PC-9 (cell line): ENCODE measurements at regions not wholly inside any gene's neighbourhood (a gene's known extent, or its start where the extent isn't known, plus 50 kb on each side); places are given as distances from the start of the nearest gene placed in this dataset.
A peak's percentile ranks its signal among the peaks of the same experiment; 100 is the strongest.

Experiments
- BruUV-seq: library from RNA; stranded (reverse); fragments of 400-500 nt; replicated peaks from 2 replicates; lab custom pipeline; 2021; lab: Mats Ljungman, UMichigan
- CTCF ChIA-PET: fragments of 300-600 bp; sonication (Branson Sonifier 250); formaldehyde crosslinking; loops from one replicate; lab custom pipeline; 2022; ENCODE audit warnings: antibody characterized with exemption; lab: Charles Lee
- POLR2A ChIA-PET: fragments of 300-600 bp; sonication (Branson Sonifier 250); formaldehyde crosslinking; loops from one replicate; lab custom pipeline; 2022; ENCODE audit warnings: antibody characterized with exemption; ENCODE audit not compliant: unreplicated experiment; lab: Charles Lee
- DNase-seq, 2 experiments: peaks; one replicate each; pipeline versions ENCODE4 v3.0.0 to v3.0.0-alpha.2; 2015 to 2022; ENCODE audit warnings: mixed read lengths in 1 of 2
- H2AFZ ChIP-seq: fragments of 200-600 bp; sonication (generic); 2 replicates; pipeline ENCODE4 v1.8.1; 2017; ENCODE audit warnings: antibody characterized with exemption
- H3F3A ChIP-seq: fragments of 200-600 bp; sonication (generic); 2 replicates; pipeline ENCODE4 v1.8.1; 2017; ENCODE audit warnings: antibody characterized with exemption, mild to moderate bottlenecking, low read depth; ENCODE audit not compliant: insufficient read depth
- H3K27ac ChIP-seq: fragments of 200-600 bp; sonication (generic); 2 replicates; pipeline ENCODE4 v1.6.1; 2016; ENCODE audit warnings: mixed run types
- H3K27me3 ChIP-seq: fragments of 200-600 bp; sonication (generic); 2 replicates; pipeline ENCODE4 v1.6.1; 2016; ENCODE audit warnings: low read depth, mixed run types; ENCODE audit not compliant: insufficient read depth
- H3K36me3 ChIP-seq: fragments of 200-600 bp; sonication (generic); 2 replicates; pipeline ENCODE4 v1.6.1; 2016; ENCODE audit warnings: low read depth, mixed run types
- H3K4me1 ChIP-seq: fragments of 200-600 bp; sonication (generic); replicated peaks from 2 replicates; pipeline ENCODE4 v1.6.1; 2016; ENCODE audit warnings: mixed run types; ENCODE audit not compliant: insufficient read depth
- H3K4me2 ChIP-seq: fragments of 200-600 bp; sonication (generic); 2 replicates; pipeline ENCODE4 v1.6.1; 2017; ENCODE audit warnings: mixed run types
- H3K4me3 ChIP-seq: fragments of 200-600 bp; sonication (generic); 2 replicates; pipeline ENCODE4 v1.6.1; 2016; ENCODE audit warnings: mixed run types
- H3K79me2 ChIP-seq: fragments of 200-600 bp; sonication (generic); 2 replicates; pipeline ENCODE4 v1.6.1; 2017; ENCODE audit warnings: low read depth, mixed run types
- H3K9me2 ChIP-seq: fragments of 200-600 bp; sonication (generic); 2 replicates; pipeline ENCODE4 v1.8.1; 2017; ENCODE audit warnings: mild to moderate bottlenecking; ENCODE audit not compliant: insufficient read depth
- H3K9me3 ChIP-seq: fragments of 200-600 bp; sonication (generic); 2 replicates; pipeline ENCODE4 v1.8.1; 2016; ENCODE audit warnings: low read depth; ENCODE audit not compliant: insufficient read depth
- H4K20me1 ChIP-seq: fragments of 200-600 bp; sonication (generic); 2 replicates; pipeline ENCODE4 v1.8.1; 2017; ENCODE audit not compliant: insufficient read depth
- CTCF ChIP-seq: fragments of 200-600 bp; sonication (generic); conservative IDR thresholded peaks from 2 replicates; pipeline ENCODE4 v1.6.1; 2017; ENCODE audit warnings: mixed run types, antibody characterized with exemption, mild to moderate bottlenecking, moderate library complexity
- EZH2 ChIP-seq: fragments of 200-600 bp; sonication (generic); IDR thresholded peaks from 2 replicates; pipeline ENCODE4 v1.8.0; 2017; ENCODE audit warnings: antibody characterized with exemption, low read depth
- intact Hi-C: fragments of 100-400 bp; cut with micrococcal nuclease; formaldehyde crosslinking; loops from one replicate; pipeline ENCODE4 v1.10.0; 2022; ENCODE audit not compliant: unreplicated experiment

DNA sequence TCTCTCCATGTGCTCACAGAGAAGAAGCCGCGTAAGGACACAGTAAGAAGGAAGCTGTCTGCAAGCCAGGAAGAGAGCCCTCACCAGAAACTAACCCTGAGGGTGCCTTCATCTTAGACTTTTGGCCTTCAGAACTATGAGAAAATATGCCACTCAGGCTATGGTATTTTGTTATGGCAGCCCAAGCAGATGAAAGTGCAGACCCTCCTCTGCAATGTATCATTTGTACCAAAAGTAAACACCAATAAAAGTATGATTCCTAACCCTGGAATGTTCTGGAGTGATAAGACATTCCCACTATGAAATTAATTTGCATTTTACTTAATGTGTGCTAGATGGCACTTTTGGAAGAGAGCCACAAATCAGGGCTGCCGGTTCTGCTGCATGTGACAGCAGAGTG lies 594.3 kb downstream of the UTRN start:
- Histone ChIP-seq H3K27ac (peak overlapping the region; percentile 65), H3K36me3 (no peaks in the 10 kb centered on the region), H3K9me3 (no peaks in the 10 kb centered on the region; the same call in 1 of the 2 replicates), H3K79me2 (no peaks in the 10 kb centered on the region), H3K4me2 (no peak overlapping the region), H3K9me2 (no peaks in the 10 kb centered on the region), H4K20me1 (no peaks in the 10 kb centered on the region), H3K4me3 (no peak overlapping the region), H3K27me3 (no peaks in the 10 kb centered on the region), H3F3A (peaks cover 7% of the 10 kb centered on the region), H3K4me1 (peaks cover 9% of the 10 kb centered on the region; the same call in 1 of the 2 replicates), H2AFZ (no peak overlapping the region)
- no TSS peak for BruUV-seq
- ChIA-PET POLR2A (no interaction called here), CTCF (no interaction called here)
- DNase-seq, result peak in 1 of 2 experiments; percentile 80
- intact Hi-C loops, result no loop called here
- no peak for TF ChIP-seq CTCF
- no peak for TF ChIP-seq EZH2

- H3K27ac ChIP-seq, result no peak overlapping the region
- H3K27me3 ChIP-seq, result no peaks in the 10 kb centered on the region
- H2AFZ ChIP-seq, result no peak overlapping the region
- no peak for DNase-seq
- no peaks in the 10 kb centered on the region for H4K20me1 ChIP-seq
- no peaks in the 10 kb centered on the region; the same call in 1 of the 2 replicates for H3K9me3 ChIP-seq
- no peaks in the 10 kb centered on the region for H3K79me2 ChIP-seq
- H3K36me3 ChIP-seq, result no peaks in the 10 kb centered on the region
- H3K4me3 ChIP-seq, result no peak overlapping the region
- no TSS peak for BruUV-seq
- H3K4me1 ChIP-seq, result peaks cover 9% of the 10 kb centered on the region; the same call in 1 of the 2 replicates
- H3K4me2 ChIP-seq, result no peak overlapping the region
- H3F3A ChIP-seq, result peaks cover 7% of the 10 kb centered on the region
- ChIA-PET POLR2A (no interaction called here), CTCF (no interaction called here)
- H3K9me2 ChIP-seq, result no peaks in the 10 kb centered on the region
- intact Hi-C loops, result no loop called here
- TF ChIP-seq CTCF (no peak), EZH2 (no peak)
These were observed 597.3 kb downstream of the UTRN start for GRCh38 chr6:144882425-144882824.

GRCh38 chr6:144883915-144884314 lies 598.8 kb downstream of the UTRN start:
- intact Hi-C loops, result no loop called here
- no peaks in the 10 kb centered on the region for H3K27me3 ChIP-seq
- POLR2A ChIA-PET, result no interaction called here
- no peak for DNase-seq
- H3K79me2 ChIP-seq, result no peaks in the 10 kb centered on the region
- no peak overlapping the region for H3K4me2 ChIP-seq
- BruUV-seq, result no TSS peak
- TF ChIP-seq CTCF, result no peak
- CTCF ChIA-PET, result no interaction called here
- no peaks in the 10 kb centered on the region for H3K9me3 ChIP-seq
- H3F3A ChIP-seq, result peaks cover 4% of the 10 kb centered on the region
- H3K9me2 ChIP-seq, result no peaks in the 10 kb centered on the region
- H3K36me3 ChIP-seq, result no peaks in the 10 kb centered on the region
- H3K27ac ChIP-seq, result no peak overlapping the region
- no peaks in the 10 kb centered on the region for H4K20me1 ChIP-seq
- peaks cover 6% of the 10 kb centered on the region; the same call in 1 of the 2 replicates for H3K4me1 ChIP-seq
- no peak overlapping the region for H3K4me3 ChIP-seq
- no peak overlapping the region for H2AFZ ChIP-seq
